Left cardiac atrium (tissue), 4 donors: ENCODE measurements at regions not wholly inside any gene's neighbourhood (a gene's known extent, or its start where the extent isn't known, plus 50 kb on each side); places are given as distances from the start of the nearest gene placed in this dataset.
"Not testable (repeated sequence)": the region's sequence is repeated elsewhere in the genome, so short reads cannot be mapped to it uniquely, and the experiment has no call there.

Experiments
- ATAC-seq, 2 donors: fragments of 200-7000 bp; cut with Tn5 transposase; one replicate each; pipeline ENCODE4 v1.9.1; 2020; ENCODE audit warnings: mild to moderate bottlenecking in 2 of 2, moderate library complexity in 2 of 2
- DNase-seq: peaks from one replicate; pipeline ENCODE4 v3.0.0-alpha.2; 2020
- intact Hi-C, 2 donors: fragments of 100-400 bp; cut with DNase I; formaldehyde crosslinking; loops; one replicate each; pipeline versions ENCODE4 v1.14.1 to v1.15.1; 2022 to 2023
- donor health status: DM: no; HTN: yes; CAD: no.
- donor health status: DM: no; HTN: yes; CAD: no; lungs with severe emphysema.
- donor health status: DM: yes; HTN: yes; CAD: no.
- donor health status: Dilated cardiomyopathy.

DNA sequence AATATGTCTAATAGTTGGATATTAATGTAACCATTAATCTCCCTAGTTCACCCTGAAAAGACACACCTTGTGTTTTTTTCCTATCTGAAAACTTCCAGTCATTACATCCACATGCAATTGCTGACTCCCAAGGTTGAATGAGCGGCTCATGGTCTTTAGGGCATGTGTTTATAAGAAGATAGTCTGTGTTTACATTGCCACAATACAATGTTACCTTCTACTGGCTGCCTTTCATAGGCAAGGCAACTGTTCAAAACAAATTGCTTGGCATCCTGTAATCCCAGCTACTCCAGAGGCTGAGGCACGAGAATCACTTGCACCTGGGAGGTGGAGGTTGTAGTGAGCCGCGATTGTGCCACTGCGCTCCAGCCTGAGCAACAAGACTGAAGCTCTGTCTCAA is 52.6 kb upstream of the GPCPD1 start:
- ATAC-seq (no peak), DNase-seq (no peak)
- intact Hi-C loops: no loop called here

DNA sequence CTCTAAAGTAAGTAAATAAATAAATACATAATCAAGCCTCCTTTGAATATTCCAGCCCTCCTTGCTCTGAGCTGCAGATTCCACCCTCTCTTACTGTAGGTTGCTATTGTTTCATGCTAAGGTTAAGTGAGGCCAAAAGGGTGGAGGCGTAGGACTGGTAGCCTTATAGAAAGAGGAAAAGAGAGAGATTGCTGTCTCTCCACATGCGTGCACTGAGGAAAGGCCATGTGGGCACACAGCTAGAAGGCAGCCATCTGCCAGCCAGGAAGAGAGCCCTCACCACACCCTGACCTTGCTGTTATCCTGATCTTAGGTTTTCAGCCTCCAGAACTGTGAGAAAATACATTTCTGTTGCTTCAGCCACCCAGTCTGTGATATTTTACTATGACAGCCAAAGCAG is 52.0 kb upstream of the GPCPD1 start:
- intact Hi-C loops: no loop called here
- DNase-seq: no peak
- ATAC-seq: no peak

DNA sequence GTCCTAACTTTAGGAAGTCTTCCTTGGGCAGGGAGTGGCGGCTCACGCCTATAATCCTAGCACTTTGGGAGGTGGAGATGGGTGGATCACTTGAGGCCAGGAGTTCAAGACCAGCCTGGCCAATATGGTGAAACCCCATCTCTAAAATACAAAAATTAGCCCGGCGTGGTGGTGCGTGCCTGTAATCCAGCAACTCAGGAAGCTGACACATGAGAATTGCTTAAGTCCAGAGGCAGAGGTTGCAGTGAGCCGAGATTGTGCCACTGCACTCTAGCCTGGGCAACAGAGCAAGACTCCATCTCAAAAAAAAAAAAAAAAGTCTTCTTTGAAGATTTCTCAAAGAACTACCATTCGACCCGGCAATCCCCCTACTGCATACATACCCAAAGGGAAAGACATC is 50.0 kb upstream of the GPCPD1 start:
- ATAC-seq, intact Hi-C loops: not testable (repeated sequence)

More for the DNA sequence above, 50.0 kb upstream of the GPCPD1 start:
- DNase-seq: not testable (repeated sequence)
